Coronary artery (tissue), 2 donors: ENCODE measurements at regions not wholly inside any gene's neighbourhood (a gene's known extent, or its start where the extent isn't known, plus 50 kb on each side); places are given as distances from the start of the nearest gene placed in this dataset.

Experiments used
- DNase-seq: peaks from one replicate; pipeline ENCODE4 v3.0.0-alpha.2; 2017; ENCODE audit warnings: low spot score
- H3K27ac ChIP-seq, 2 donors: fragments of 200-600 bp; sonication (generic); one replicate each; pipeline ENCODE4 v1.5.1; 2016 to 2019
- H3K4me3 ChIP-seq: fragments of 200-600 bp; sonication (generic); 2 replicates; pipeline ENCODE4 v1.5.1; 2016; ENCODE audit warnings: mild to moderate bottlenecking, moderate library complexity
- CTCF ChIP-seq: fragments of 200-600 bp; sonication (generic); IDR thresholded peaks from one replicate; pipeline ENCODE4 v1.5.1; 2019; ENCODE audit warnings: antibody characterized with exemption

- DNase-seq, result no peak
- H3K4me3 ChIP-seq, result no peak overlapping the region
- no peak for TF ChIP-seq CTCF
- no peak overlapping the region for H3K27ac ChIP-seq
Observed at GRCh38 chr2:125850541-125850940, 805.4 kb upstream of the GYPC start.

- H3K4me3 ChIP-seq, result no peak overlapping the region
- H3K27ac ChIP-seq, result no peak overlapping the region
- no peak for DNase-seq
- TF ChIP-seq CTCF, result no peak
Observed at GRCh38 chr2:125852364-125852763, 803.6 kb upstream of the GYPC start.

GRCh38 chr2:125853626-125854025 is 802.3 kb upstream of the GYPC start:
- TF ChIP-seq CTCF, result no peak
- H3K27ac ChIP-seq, result no peak overlapping the region
- DNase-seq, result no peak
- H3K4me3 ChIP-seq, result no peak overlapping the region

- no peak for DNase-seq
- Histone ChIP-seq H3K4me3 (no peak overlapping the region), H3K27ac (no peak overlapping the region)
- no peak for TF ChIP-seq CTCF
Observed at GRCh38 chr2:125855204-125855603, 800.8 kb upstream of the GYPC start.

- Histone ChIP-seq H3K27ac (no peak overlapping the region), H3K4me3 (no peak overlapping the region)
- no peak for TF ChIP-seq CTCF
- no peak for DNase-seq
Observed at GRCh38 chr2:125857971-125858794, 797.8 kb upstream of the GYPC start.

GRCh38 chr2:125861461-125861860 is 794.5 kb upstream of the GYPC start:
- no peak for TF ChIP-seq CTCF
- no peak for DNase-seq
- Histone ChIP-seq H3K4me3 (no peak overlapping the region), H3K27ac (no peak overlapping the region)

GRCh38 chr2:125867908-125868307 is 788.0 kb upstream of the GYPC start:
- Histone ChIP-seq H3K27ac (no peak overlapping the region), H3K4me3 (no peak overlapping the region)
- DNase-seq, result no peak
- no peak for TF ChIP-seq CTCF
